Fibroblast of mammary gland (primary cell): ENCODE measurements at regions not wholly inside any gene's neighbourhood (a gene's known extent, or its start where the extent isn't known, plus 50 kb on each side); places are given as distances from the start of the nearest gene placed in this dataset.

ENCODE experiments used
- DNase-seq: peaks from one replicate; pipeline ENCODE4 v3.0.0-alpha.2; 2010; ENCODE audit warnings: low read depth
- H3K4me3 ChIP-seq: 2 replicates; pipeline ENCODE4 v1.5.1; 2011; ENCODE audit warnings: low read depth, mild to moderate bottlenecking, low read length, moderate library complexity; ENCODE audit not compliant: control insufficient read depth
- CTCF ChIP-seq: conservative IDR thresholded peaks from 2 replicates; pipeline ENCODE4 v1.5.1; 2011; ENCODE audit warnings: low read depth, low read length, inconsistent platforms; ENCODE audit not compliant: control insufficient read depth, insufficient read depth

GRCh38 chr9:107208121-107208520, 75.0 kb upstream of the RAD23B start:
- peak; percentile 88 for DNase-seq
- no peak overlapping the region for H3K4me3 ChIP-seq
- TF ChIP-seq CTCF, result no peak

GRCh38 chr9:107210775-107211174, 72.3 kb upstream of the RAD23B start:
- no peak for TF ChIP-seq CTCF
- no peak for DNase-seq
- H3K4me3 ChIP-seq, result no peak overlapping the region

- TF ChIP-seq CTCF, result no peak
- no peak for DNase-seq
Measured at GRCh38 chr9:107211284-107211923, 71.7 kb upstream of the RAD23B start.

GRCh38 chr9:107212613-107213012, 70.5 kb upstream of the RAD23B start:
- H3K4me3 ChIP-seq, result no peak overlapping the region
- TF ChIP-seq CTCF, result no peak
- DNase-seq, result no peak

More at GRCh38 chr9:107211284-107211923, 71.7 kb upstream of the RAD23B start:
- no peak overlapping the region for H3K4me3 ChIP-seq

- H3K4me3 ChIP-seq, result no peak overlapping the region
- DNase-seq, result no peak
- TF ChIP-seq CTCF, result no peak
Measured at GRCh38 chr9:107213080-107213479, 70.0 kb upstream of the RAD23B start.

GRCh38 chr9:107213561-107214028, 69.5 kb upstream of the RAD23B start:
- TF ChIP-seq CTCF, result no peak
- H3K4me3 ChIP-seq, result no peak overlapping the region
- peak; percentile 95 for DNase-seq
